IMR-90 (cell line): ENCODE measurements at regions not wholly inside any gene's neighbourhood (a gene's known extent, or its start where the extent isn't known, plus 50 kb on each side); places are given as distances from the start of the nearest gene placed in this dataset.

Source experiments
- ATAC-seq: fragments of 200-7000 bp; cut with Tn5 transposase; 2 replicates; pipeline ENCODE4 v1.9.1; 2020; ENCODE audit warnings: low read depth, mild to moderate bottlenecking, moderate library complexity
- BruUV-seq: library from RNA; stranded (reverse); fragments of 400-500 nt; replicated peaks from 2 replicates; lab custom pipeline; 2021; lab: Mats Ljungman, UMichigan
- CTCF ChIA-PET: fragments of 300-600 bp; formaldehyde crosslinking; extraction: SDS; loops from one replicate; lab custom pipeline; 2021; ENCODE audit warnings: antibody characterized with exemption; lab: Yijun Ruan, JAX
- POLR2A ChIA-PET: fragments of 300-600 bp; sonication (Branson Sonifier 250); formaldehyde crosslinking; loops from one replicate; lab custom pipeline; 2022; ENCODE audit warnings: antibody characterized with exemption; ENCODE audit not compliant: unreplicated experiment; lab: Charles Lee
- DNase-seq: peaks from one replicate; pipeline ENCODE4 v3.0.0; 2013
- H2AFZ ChIP-seq: replicated peaks from 2 replicates; pipeline ENCODE3; 2013; ENCODE audit warnings: low read length, mild to moderate bottlenecking; ENCODE audit not compliant: poor library complexity
- H2AK5ac ChIP-seq: 2 replicates; pipeline ENCODE4 v1.6.1; 2013; ENCODE audit warnings: low read depth, low read length, inconsistent platforms
- H2AK9ac ChIP-seq: replicated peaks from 2 replicates; pipeline ENCODE3; 2013; ENCODE audit warnings: mild to moderate bottlenecking, low read depth, low read length, moderate library complexity; ENCODE audit not compliant: poor library complexity
- H2BK120ac ChIP-seq: 2 replicates; pipeline ENCODE4 v1.6.1; 2013; ENCODE audit warnings: low read depth, low read length, inconsistent platforms
- H2BK15ac ChIP-seq: 3 replicates; pipeline ENCODE4 v1.6.1; 2013; ENCODE audit warnings: low read depth, low read length, inconsistent platforms
- H2BK20ac ChIP-seq: 2 replicates; pipeline ENCODE4 v1.6.1; 2013; ENCODE audit warnings: low read depth, mild to moderate bottlenecking, inconsistent platforms, low read length, moderate library complexity
- H2BK5ac ChIP-seq: 2 replicates; pipeline ENCODE4 v1.6.1; 2013; ENCODE audit warnings: mild to moderate bottlenecking, low read depth, low read length, inconsistent platforms; ENCODE audit not compliant: poor library complexity, severe bottlenecking
- H3K14ac ChIP-seq: replicated peaks from 2 replicates; pipeline ENCODE4 v1.6.1; 2013; ENCODE audit warnings: low read depth, low read length, inconsistent platforms
- H3K18ac ChIP-seq: 2 replicates; pipeline ENCODE4 v1.6.1; 2013; ENCODE audit warnings: low read depth, low read length, control low read depth
- H3K23ac ChIP-seq: 2 replicates; pipeline ENCODE4 v1.6.1; 2013; ENCODE audit warnings: low read depth, low read length, inconsistent platforms
- H3K27ac ChIP-seq: 2 replicates; pipeline ENCODE4 v1.5.1; 2013; ENCODE audit warnings: mild to moderate bottlenecking, control low read depth, low read length; ENCODE audit not compliant: insufficient read depth
- H3K27me3 ChIP-seq: 2 replicates; pipeline ENCODE4 v1.6.1; 2013; ENCODE audit warnings: low read length; ENCODE audit not compliant: control insufficient read depth, insufficient read depth
- H3K36me3 ChIP-seq: 2 replicates; pipeline ENCODE4 v1.6.1; 2013; ENCODE audit warnings: low read length, mixed read lengths; ENCODE audit not compliant: control insufficient read depth, insufficient read depth
- H3K4ac ChIP-seq: 2 replicates; pipeline ENCODE4 v1.6.1; 2013; ENCODE audit warnings: low read depth, low read length, inconsistent platforms
- H3K4me1 ChIP-seq: 2 replicates; pipeline ENCODE4 v1.6.1; 2013; ENCODE audit warnings: low read length, mixed read lengths; ENCODE audit not compliant: control insufficient read depth, insufficient read depth
- H3K4me2 ChIP-seq: 2 replicates; pipeline ENCODE4 v1.6.1; 2013; ENCODE audit warnings: low read depth, mild to moderate bottlenecking, control low read depth, low read length, moderate library complexity
- H3K4me3 ChIP-seq: 2 replicates; pipeline ENCODE4 v1.5.1; 2013; ENCODE audit warnings: low read depth, mild to moderate bottlenecking, control low read depth, low read length, moderate library complexity; ENCODE audit not compliant: insufficient read depth
- H3K56ac ChIP-seq: 2 replicates; pipeline ENCODE4 v1.6.1; 2013; ENCODE audit warnings: low read length, inconsistent platforms; ENCODE audit not compliant: insufficient read depth; ENCODE audit errors: extremely low read depth
- H3K79me1 ChIP-seq, 2 experiments: 2 replicates each; pipeline ENCODE4 v1.6.1; 2013; ENCODE audit warnings: low read length in 2 of 2, inconsistent platforms in 1 of 2, low read depth in 1 of 2
- H3K9ac ChIP-seq: 2 replicates; pipeline ENCODE4 v1.6.1; 2013; ENCODE audit warnings: low read depth, low read length, control low read depth
- H3K9me1 ChIP-seq: 2 replicates; pipeline ENCODE4 v1.6.1; 2013; ENCODE audit warnings: low read length, inconsistent platforms; ENCODE audit not compliant: insufficient read depth
- H3K9me3 ChIP-seq: 2 replicates; pipeline ENCODE4 v1.6.1; 2013; ENCODE audit warnings: low read length; ENCODE audit not compliant: control insufficient read depth, insufficient read depth
- H4K20me1 ChIP-seq: 2 replicates; pipeline ENCODE4 v1.6.1; 2013; ENCODE audit warnings: low read length, inconsistent platforms; ENCODE audit not compliant: insufficient read depth
- H4K5ac ChIP-seq: 2 replicates; pipeline ENCODE4 v1.6.1; 2013; ENCODE audit warnings: mild to moderate bottlenecking, low read depth, low read length, control low read depth
- H4K8ac ChIP-seq, 2 experiments: 2 replicates each; pipeline ENCODE4 v1.6.1; 2013; ENCODE audit warnings: low read depth in 2 of 2, low read length in 2 of 2, control low read depth in 1 of 2, inconsistent platforms in 1 of 2
- H4K91ac ChIP-seq: 2 replicates; pipeline ENCODE4 v1.6.1; 2013; ENCODE audit warnings: low read depth, low read length, inconsistent platforms; ENCODE audit not compliant: insufficient read depth
- BHLHE40 ChIP-seq: fragments of 150-350 bp; IDR thresholded peaks from 2 replicates; pipeline ENCODE4 v1.6.1; 2016; ENCODE audit warnings: mild to moderate bottlenecking, low read depth, low read length
- CEBPB ChIP-seq: IDR thresholded peaks from 2 replicates; pipeline ENCODE4 v1.6.1; 2012; ENCODE audit warnings: low read depth, low read length, improper control_type of control experiment
- CHD1 ChIP-seq: IDR thresholded peaks from 2 replicates; pipeline ENCODE4 v1.6.1; 2012; ENCODE audit warnings: low read depth, low read length, improper control_type of control experiment
- FOS ChIP-seq: fragments of 150-350 bp; IDR thresholded peaks from 2 replicates; pipeline ENCODE4 v1.6.1; 2016; ENCODE audit warnings: low read depth, low read length
- MAFK ChIP-seq: IDR thresholded peaks from 2 replicates; pipeline ENCODE4 v1.6.1; 2012; ENCODE audit warnings: low read depth, low read length, improper control_type of control experiment
- MAZ ChIP-seq: IDR thresholded peaks from 2 replicates; pipeline ENCODE4 v1.6.1; 2012; ENCODE audit warnings: low read depth, mild to moderate bottlenecking, low read length, improper control_type of control experiment, moderate library complexity, borderline replicate concordance
- MXI1 ChIP-seq: IDR thresholded peaks from 2 replicates; pipeline ENCODE4 v1.6.1; 2012; ENCODE audit warnings: low read depth, mild to moderate bottlenecking, low read length, moderate library complexity, borderline replicate concordance
- NFE2L2 ChIP-seq: fragments of 150-350 bp; IDR thresholded peaks from 2 replicates; pipeline ENCODE4 v1.6.1; 2016; ENCODE audit warnings: low read depth, mild to moderate bottlenecking, low read length
- POLR2A ChIP-seq: IDR thresholded peaks from 2 replicates; pipeline ENCODE4 v1.6.1; 2012; ENCODE audit warnings: mild to moderate bottlenecking, low read depth, low read length
- RAD21 ChIP-seq: IDR thresholded peaks from 2 replicates; pipeline ENCODE4 v1.6.1; 2012; ENCODE audit warnings: low read length, improper control_type of control experiment
- RCOR1 ChIP-seq: IDR thresholded peaks from 2 replicates; pipeline ENCODE4 v1.6.1; 2012; ENCODE audit warnings: mild to moderate bottlenecking, low read length, improper control_type of control experiment; ENCODE audit not compliant: insufficient replicate concordance
- RFX5 ChIP-seq: IDR thresholded peaks from 2 replicates; pipeline ENCODE4 v1.8.0; 2012; ENCODE audit warnings: low read depth, mild to moderate bottlenecking, low read length, moderate library complexity
- SMC3 ChIP-seq: fragments of 150-350 bp; IDR thresholded peaks from 2 replicates; pipeline ENCODE4 v1.6.1; 2016; ENCODE audit warnings: low read depth, mild to moderate bottlenecking, antibody characterized with exemption, low read length, moderate library complexity
- WGBS, 2 experiments: methylation state at CpG; one replicate each; pipeline versions ENCODE4 v1.1.5 to v1.1.7; 2013; ENCODE audit warnings: missing lambda C conversion rate in 2 of 2; ENCODE audit not compliant: insufficient read length in 1 of 2; ENCODE audit errors: extremely low coverage in 2 of 2; 5-methylcytosine and 5-hydroxymethylcytosine counted together
- dilution Hi-C: fragments of 300-500 bp; cut with HindIII; formaldehyde crosslinking; loops from one replicate; pipeline ENCODE4 v1.14.3; 2018; ENCODE audit warnings: low sequenced_read_pairs; ENCODE audit not compliant: unreplicated experiment
- in situ Hi-C: fragments of 300-500 bp; cut with MboI; formaldehyde crosslinking; loops from 3 replicates; pipeline ENCODE4 v1.14.3; 2019; ENCODE audit warnings: low sequenced_read_pairs, inconsistent platforms, mixed read lengths
- intact Hi-C: fragments of 100-400 bp; cut with micrococcal nuclease; formaldehyde crosslinking; loops from 2 replicates; pipeline ENCODE4 v1.10.0; 2022
- TF ChIP-seq, protein P1 (sequence below): fragments of 150-350 bp; IDR thresholded peaks from 2 replicates; pipeline ENCODE4 v1.6.1; 2017; ENCODE audit warnings: mild to moderate bottlenecking, antibody characterized with exemption, low read length, low read depth
- TF ChIP-seq, protein P2 (sequence below): conservative IDR thresholded peaks from 2 replicates; pipeline ENCODE4 v1.5.1; 2012; ENCODE audit warnings: mild to moderate bottlenecking, low read depth, low read length, improper control_type of control experiment
- TF ChIP-seq, protein P3 (sequence below): fragments of 150-350 bp; IDR thresholded peaks from 2 replicates; pipeline ENCODE4 v1.6.1; 2016; ENCODE audit warnings: low read depth, mild to moderate bottlenecking, low read length, moderate library complexity, borderline replicate concordance

DNA sequence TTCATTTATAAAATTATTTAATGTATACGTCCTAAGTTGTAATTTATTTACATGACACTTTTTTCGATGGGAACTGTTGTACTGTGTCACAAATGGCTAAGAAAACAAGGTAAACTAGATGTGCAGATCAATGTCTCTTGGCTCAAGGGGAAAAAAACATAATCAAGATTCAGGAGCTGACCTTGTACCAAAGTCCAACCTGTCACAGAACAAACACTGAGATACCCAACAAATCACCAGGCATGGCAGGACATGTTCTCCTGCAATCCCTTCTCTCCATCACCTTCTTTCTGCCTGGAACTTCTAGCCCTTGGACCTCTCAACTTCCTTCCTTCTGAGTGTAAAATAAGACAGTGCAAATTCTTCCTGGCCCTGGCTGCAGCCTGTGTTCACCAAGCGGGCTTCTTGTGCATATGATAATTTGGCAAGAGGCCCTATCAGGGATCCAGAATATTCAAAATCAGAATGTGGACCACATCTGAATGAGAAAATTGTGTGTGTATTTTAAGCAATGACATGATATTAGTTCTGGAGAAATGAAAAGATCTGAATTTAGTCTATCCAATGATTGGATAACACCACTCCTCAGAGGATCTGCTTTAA lies 445.9 kb downstream of the ZNF536 start:
- no peak overlapping the region for H4K91ac ChIP-seq
- no peak overlapping the region for H2AK9ac ChIP-seq
- no peak overlapping the region for H2BK5ac ChIP-seq
- H3K23ac ChIP-seq: no peak overlapping the region
- no peaks in the 10 kb centered on the region for H3K79me1 ChIP-seq
- no peak overlapping the region for H3K27ac ChIP-seq
- no peak overlapping the region for H2BK120ac ChIP-seq
- ChIA-PET CTCF (no interaction called here), POLR2A (no interaction called here)
- H3K18ac ChIP-seq: no peak overlapping the region
- no peak overlapping the region for H3K14ac ChIP-seq
- no peaks in the 10 kb centered on the region for H4K20me1 ChIP-seq
- H3K4ac ChIP-seq: no peak overlapping the region
- 83% methylated on average over 1 of the region's 3 CpGs; no CpG with 5 or more reads in 1 of the 2 experiments for WGBS, 2 experiments
- H3K9me3 ChIP-seq: no peaks in the 10 kb centered on the region
- no TSS peak for BruUV-seq
- H3K36me3 ChIP-seq: no peaks in the 10 kb centered on the region
- H2AK5ac ChIP-seq: no peak overlapping the region
- no peak overlapping the region for H4K5ac ChIP-seq
- no peaks in the 10 kb centered on the region for H3K4me1 ChIP-seq
- no peaks in the 10 kb centered on the region for H3K9me1 ChIP-seq
- no peak for DNase-seq
- H2BK15ac ChIP-seq: no peak overlapping the region
- H3K27me3 ChIP-seq: no peaks in the 10 kb centered on the region
- no peak overlapping the region for H2BK20ac ChIP-seq
- dilution Hi-C loops: no loop called here
- no peak overlapping the region for H4K8ac ChIP-seq
- H3K9ac ChIP-seq: no peak overlapping the region
- no peak overlapping the region for H3K4me2 ChIP-seq
- H3K4me3 ChIP-seq: no peak overlapping the region
- intact Hi-C loops: no loop called here
- TF ChIP-seq CEBPB: no peak
- no peak for TF ChIP-seq RFX5
- no peak for TF ChIP-seq CHD1
- no peak for TF ChIP-seq MXI1
- no peak for TF ChIP-seq MAZ
- no peak for TF ChIP-seq RAD21
- TF ChIP-seq, protein P1, sequence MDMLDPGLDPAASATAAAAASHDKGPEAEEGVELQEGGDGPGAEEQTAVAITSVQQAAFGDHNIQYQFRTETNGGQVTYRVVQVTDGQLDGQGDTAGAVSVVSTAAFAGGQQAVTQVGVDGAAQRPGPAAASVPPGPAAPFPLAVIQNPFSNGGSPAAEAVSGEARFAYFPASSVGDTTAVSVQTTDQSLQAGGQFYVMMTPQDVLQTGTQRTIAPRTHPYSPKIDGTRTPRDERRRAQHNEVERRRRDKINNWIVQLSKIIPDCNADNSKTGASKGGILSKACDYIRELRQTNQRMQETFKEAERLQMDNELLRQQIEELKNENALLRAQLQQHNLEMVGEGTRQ: no peak
- TF ChIP-seq NFE2L2: no peak
- TF ChIP-seq, protein P2, sequence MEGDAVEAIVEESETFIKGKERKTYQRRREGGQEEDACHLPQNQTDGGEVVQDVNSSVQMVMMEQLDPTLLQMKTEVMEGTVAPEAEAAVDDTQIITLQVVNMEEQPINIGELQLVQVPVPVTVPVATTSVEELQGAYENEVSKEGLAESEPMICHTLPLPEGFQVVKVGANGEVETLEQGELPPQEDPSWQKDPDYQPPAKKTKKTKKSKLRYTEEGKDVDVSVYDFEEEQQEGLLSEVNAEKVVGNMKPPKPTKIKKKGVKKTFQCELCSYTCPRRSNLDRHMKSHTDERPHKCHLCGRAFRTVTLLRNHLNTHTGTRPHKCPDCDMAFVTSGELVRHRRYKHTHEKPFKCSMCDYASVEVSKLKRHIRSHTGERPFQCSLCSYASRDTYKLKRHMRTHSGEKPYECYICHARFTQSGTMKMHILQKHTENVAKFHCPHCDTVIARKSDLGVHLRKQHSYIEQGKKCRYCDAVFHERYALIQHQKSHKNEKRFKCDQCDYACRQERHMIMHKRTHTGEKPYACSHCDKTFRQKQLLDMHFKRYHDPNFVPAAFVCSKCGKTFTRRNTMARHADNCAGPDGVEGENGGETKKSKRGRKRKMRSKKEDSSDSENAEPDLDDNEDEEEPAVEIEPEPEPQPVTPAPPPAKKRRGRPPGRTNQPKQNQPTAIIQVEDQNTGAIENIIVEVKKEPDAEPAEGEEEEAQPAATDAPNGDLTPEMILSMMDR: no peak
- TF ChIP-seq MAFK: no peak
- no peak for TF ChIP-seq POLR2A
- TF ChIP-seq RCOR1: no peak
- TF ChIP-seq, protein P3, sequence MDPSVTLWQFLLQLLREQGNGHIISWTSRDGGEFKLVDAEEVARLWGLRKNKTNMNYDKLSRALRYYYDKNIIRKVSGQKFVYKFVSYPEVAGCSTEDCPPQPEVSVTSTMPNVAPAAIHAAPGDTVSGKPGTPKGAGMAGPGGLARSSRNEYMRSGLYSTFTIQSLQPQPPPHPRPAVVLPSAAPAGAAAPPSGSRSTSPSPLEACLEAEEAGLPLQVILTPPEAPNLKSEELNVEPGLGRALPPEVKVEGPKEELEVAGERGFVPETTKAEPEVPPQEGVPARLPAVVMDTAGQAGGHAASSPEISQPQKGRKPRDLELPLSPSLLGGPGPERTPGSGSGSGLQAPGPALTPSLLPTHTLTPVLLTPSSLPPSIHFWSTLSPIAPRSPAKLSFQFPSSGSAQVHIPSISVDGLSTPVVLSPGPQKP: no peak
- no peak for TF ChIP-seq SMC3
- no peak for TF ChIP-seq FOS
- no peak for TF ChIP-seq BHLHE40
- ATAC-seq: no peak
- no peak overlapping the region for H3K56ac ChIP-seq
- in situ Hi-C loops: no loop called here
- no peak overlapping the region for H2AFZ ChIP-seq
